Fibroblast of peridontal ligament (primary cell): ENCODE measurements at regions not wholly inside any gene's neighbourhood (a gene's known extent, or its start where the extent isn't known, plus 50 kb on each side); places are given as distances from the start of the nearest gene placed in this dataset.

ENCODE experiments used
- DNase-seq: peaks from one replicate; pipeline ENCODE4 v3.0.0-alpha.2; 2010; ENCODE audit errors: extremely low read depth

DNA sequence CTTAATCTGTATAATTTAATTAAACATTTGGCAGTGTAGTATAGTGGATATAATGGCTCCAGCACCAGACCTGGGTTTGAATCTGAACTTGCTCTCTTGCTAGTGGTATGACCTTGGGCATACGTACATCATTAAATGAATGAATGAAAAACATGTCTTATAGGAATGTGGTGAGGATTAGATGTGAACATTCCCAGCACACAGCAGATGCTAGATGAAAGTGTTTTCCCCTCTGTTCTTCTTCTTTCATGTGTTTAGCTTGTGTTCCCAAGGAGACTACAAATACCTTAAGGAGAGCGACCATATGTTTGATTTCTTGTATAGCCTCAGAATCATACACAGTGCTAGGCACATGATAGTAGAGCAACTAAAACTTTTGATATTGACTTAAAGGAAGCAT, 56.5 kb downstream of the CT47B1 start:
- no peak for DNase-seq

DNA sequence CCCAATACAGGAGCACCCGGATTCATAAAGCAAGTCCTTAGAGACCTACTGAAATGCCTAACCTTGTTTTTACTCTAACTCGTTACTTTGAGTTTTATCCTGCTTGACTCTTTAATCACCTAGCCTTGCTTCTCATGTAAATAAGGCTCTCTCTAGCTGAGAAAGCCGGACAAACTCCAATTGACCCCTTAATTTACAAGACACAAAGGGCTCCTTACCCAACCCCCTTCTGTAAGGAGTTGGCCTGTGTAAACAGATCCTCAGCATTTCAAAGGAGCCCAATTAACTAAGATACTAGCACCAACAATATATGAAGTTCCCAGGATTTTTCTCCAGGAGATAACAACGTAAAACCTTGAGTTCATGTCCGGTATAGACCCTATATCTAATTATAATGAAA, 61.7 kb downstream of the CT47B1 start:
- no peak for DNase-seq

DNA sequence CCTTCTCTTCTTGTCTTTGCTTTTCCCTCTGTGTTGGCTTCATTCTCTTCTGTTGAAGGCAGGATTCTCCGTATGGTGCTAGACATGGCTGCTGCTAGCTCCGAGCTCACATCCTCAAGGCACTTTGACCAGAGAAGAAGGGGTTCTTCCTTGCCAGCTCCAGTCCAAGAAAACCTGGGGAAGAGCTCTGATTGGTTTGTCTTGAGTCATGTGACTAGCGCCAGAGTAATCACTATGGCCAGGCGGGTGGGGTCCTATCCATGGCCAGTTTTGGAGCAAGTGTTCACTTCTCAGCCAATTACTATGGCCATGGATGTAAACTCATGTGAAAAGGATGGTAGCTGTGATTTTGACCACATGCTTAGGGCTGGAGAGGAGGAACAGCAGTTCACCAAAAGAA, 74.2 kb downstream of the CT47B1 start:
- DNase-seq = no peak

DNA sequence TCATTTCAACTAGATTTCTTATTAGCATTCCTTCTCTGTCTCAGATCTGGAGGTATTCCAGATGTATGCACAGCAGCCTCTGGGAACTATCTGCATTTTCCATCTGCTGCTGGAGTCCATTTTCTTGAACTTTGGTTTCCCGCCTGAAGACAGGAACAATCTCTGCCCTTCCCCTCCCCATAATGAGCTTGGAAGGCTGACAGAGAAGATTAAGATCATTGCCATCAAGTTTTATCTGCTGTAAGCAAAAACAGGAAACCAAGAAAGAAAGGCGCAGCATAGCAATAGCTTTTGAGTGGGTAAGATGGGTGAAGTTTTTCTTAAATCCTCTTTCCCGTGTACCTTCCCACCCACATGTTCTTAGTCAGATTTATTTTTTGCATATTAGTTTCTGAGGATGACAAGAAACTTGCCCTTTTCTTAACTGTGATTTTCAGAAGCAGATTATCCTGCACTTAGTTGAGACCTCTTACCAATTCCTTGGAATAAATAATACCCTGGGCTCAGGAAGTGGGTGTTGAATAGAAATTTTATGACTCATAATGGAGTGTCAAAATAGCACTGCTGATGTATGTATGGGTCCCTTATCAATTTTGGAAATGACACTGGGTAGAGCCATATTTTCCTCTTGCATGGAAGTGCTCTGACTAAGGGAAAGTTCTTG, 78.3 kb downstream of the CT47B1 start:
- no peak for DNase-seq

DNA sequence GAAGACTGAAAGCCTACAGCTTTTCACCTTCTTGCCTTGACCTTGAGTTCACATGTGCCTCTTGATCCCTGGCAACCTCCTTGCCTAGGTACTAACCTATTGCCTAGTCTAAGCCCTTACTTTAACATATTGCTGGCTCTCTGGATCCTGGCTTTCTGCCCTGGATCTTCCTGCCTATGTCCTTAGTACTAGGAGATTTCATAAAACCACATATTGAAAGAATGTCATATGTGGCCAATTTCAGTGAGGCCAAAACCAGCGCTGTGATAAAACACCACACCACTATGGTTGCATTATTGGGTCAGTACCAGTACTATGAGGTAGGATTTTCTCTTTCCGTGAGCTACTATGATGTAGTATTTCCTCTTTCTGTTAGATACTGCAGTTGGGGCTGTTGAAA, 80.4 kb downstream of the CT47B1 start:
- peak; percentile 48 for DNase-seq

DNA sequence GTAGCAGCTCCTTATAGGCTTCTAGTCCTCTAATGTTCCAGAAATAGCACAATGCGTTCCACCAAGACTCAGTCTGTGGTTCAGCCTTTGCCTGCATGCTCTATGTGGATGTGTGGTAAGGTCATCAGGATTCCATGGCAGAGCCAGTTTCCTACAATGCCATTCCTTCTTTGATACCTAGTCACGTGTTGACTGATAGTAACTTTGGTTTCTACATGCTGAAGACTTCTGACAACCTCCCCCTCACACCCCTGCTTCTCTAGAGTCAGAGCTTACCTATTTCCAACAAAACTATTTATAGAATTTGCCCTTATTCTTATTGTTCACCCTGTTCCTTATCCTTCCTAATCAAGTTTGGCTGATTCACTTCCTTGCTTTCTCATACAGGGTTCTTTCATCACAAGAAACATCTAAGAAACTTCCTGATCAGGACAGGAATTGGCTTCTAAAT, 81.1 kb downstream of the CT47B1 start:
- no peak for DNase-seq

DNA sequence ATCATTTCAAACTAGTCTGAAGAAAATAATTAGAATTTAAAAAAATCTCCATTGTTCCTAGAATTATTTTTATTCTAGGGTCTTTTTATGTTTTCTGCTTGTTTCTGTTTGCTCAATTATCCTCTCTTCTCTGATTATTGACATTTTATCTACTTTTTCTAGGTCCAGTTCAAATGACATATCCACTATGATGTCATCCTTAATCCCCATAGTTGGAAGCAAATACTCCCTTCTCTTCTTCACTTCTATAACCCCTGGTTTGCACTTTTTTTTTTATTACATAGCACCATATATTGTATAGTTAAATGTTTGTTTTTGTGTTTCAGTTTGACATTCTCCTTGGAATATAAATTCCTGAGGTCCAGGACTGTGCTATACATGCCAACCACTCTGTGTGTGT, 82.6 kb downstream of the CT47B1 start:
- no peak for DNase-seq

DNA sequence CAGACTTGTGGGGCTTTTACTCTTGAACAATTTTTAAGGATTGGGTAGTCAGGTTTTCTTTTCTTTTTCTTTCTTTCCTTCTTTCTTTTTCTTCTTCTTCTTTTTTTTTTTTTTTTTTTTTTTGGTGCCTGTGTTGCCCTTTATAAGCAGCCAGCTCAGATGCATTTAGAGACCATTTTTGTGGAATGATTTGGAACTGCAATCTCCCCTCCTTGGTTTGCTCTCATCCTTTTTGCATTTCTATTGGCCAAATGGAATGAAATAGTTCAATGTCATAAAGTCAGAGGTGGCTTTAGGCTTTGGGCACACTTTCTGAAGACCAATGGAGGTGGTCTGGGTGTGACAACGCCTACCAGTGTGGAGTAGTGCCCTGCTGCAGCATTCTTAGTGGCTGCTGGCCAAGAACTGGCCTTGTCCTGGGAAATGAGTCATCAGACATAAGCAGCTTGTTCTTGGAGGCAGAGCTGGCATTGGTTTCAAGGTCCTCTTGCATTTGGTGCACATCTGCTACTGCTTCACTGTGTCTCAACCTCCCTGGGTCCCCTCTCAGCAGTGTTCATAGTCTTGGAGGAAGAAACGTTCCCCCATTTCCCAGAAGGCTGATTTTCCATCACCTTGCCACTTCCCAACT, 84.5 kb downstream of the CT47B1 start:
- DNase-seq = peak; percentile 74

DNA sequence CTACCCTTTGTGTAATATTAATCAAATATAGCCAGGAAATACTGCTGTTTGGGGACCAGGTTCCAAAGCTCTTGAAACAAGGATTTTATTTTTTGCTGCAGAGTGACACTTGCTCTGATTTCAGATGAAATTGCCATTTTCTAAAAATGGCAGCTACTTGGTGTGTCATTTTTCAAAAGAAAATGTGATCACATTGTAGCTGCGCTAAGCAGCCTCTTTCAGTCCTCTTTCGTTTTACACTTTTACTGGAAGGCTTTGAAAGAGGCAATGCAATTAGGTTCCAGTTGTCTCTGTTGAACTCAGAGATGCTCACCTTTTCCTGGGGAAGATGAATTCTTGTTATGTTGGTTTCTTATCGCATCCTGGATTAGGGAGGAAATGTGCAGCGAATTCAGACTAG, 85.1 kb downstream of the CT47B1 start:
- DNase-seq = no peak

DNA sequence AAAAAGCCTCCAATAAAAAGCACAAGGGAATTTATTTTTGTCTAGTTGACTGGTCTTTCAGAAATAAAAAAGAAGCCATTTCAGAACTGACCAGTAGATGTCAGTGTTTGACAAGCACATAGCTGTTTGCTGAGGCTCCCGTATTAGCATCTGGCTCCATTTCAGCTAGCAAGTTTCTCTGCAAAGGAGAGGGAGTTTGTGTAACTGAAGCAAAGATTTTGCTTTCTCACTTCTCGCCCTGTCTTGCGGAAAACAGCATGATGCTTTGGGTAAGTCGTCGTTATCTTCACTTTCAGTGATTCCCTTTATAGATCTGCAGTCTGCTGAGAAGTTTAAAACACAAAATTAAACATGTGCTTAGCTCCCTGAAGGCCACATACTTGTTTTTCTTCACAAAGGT, 85.5 kb downstream of the CT47B1 start:
- peak; percentile 86 for DNase-seq

DNA sequence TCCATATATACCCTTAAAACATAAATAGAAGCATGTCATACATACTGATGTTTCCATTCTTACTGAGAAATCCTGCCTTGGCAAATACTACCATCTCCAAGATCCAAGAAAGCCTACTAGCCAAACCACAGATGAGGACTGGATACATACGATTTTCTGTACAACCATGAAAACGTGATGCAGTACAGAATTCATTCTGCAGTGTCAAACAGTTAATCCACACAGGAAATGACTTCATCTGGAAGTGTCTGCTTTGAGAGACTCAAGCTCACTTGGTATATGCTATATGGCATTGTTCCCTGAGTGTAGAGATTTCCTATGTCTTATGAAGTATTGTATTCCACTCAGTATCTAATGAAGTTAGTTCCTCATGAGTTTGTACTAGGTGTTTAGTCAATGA, 94.3 kb downstream of the CT47B1 start:
- DNase-seq = peak; percentile 51

DNA sequence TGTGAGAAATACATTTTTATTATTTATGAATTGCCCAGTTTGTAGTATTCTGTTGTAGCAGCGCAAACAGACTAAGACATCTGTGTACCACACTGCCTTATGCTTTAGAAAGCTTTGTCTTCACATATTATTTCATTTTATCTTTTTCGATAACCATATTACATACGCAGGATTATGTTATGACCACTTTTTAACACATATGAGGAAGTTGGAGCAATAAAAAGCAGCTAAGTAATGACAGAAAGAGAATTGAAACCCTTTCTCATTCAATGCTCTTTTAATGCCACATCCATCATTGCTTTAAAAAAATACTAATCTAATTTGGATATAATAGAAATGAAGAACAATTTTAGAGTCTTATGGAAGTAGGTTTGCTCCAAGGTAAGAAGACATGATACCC, 99.7 kb downstream of the CT47B1 start:
- DNase-seq = no peak

DNA sequence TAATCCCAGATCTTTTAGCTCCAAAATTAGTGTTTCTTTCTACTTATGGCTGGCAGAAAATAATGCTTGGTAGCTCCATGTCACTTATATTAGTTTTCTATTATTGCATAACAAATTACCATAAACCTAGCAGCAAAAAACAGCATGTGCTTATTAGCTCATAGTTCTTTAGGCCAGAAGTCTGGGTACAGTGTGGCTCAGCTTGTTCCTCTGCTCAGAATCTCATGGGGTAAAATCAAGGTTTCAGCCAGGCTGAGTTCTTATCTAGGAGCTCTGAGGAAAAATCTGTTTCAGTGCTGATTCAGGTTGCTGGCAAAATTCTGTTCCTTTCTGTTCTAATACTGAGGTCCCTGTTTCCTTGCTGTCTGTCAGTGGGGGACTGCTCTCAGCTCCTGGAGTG, 101.1 kb downstream of the CT47B1 start:
- no peak for DNase-seq

DNA sequence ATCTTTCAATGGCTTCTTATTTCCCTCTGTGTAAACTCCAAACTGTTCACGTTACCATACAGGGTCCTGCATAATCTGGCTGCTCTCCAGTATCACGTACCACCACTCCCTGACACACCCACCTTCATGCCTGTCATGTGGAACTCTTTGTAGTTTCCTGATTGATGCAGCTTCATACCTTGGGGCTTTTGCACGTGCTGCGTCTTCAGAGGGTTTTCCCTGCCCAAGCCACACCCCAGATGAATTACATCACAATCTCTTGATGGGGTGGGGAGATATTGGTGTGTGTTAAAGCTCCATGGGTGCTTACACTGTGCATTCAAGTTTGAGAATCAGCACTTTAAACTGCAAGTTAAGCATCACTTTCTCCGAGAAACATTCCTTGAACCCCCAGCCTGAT, 101.9 kb downstream of the CT47B1 start:
- DNase-seq = no peak

DNA sequence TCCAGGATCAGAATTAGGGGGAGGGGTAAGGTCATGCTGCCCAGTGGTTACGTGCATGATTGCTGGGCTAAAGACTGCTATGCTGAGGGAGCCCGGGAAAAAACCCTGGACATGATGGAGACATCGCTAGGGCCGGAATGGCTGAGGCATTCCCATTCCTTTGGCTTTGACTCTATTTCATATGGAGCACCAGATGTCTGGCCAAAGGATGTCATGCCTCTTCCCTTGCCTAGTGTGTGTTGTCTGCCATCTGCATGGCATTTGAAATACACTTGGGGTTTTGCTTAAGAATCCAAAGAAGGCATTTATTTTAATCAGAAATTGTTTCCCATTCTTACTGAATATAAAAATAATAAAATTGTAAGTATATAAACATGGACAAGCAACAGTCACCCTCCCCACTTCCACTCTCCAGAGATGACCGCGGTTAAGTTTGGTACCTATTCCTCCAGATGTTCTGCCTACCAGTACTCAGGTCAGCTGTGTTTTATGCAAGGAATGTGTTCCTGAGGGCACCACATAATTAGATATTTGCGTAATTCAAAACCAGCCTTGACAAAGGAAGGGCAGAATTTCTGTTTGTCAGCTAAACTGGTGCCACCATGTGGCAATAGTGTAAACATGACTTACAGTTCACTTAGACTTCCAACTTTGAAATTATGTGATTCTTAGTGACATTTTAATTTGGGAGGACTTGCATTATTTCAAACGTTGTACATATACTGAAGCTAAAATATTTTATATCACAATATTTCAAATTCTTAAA, 105.9 kb downstream of the CT47B1 start:
- peak; percentile 68 for DNase-seq

DNA sequence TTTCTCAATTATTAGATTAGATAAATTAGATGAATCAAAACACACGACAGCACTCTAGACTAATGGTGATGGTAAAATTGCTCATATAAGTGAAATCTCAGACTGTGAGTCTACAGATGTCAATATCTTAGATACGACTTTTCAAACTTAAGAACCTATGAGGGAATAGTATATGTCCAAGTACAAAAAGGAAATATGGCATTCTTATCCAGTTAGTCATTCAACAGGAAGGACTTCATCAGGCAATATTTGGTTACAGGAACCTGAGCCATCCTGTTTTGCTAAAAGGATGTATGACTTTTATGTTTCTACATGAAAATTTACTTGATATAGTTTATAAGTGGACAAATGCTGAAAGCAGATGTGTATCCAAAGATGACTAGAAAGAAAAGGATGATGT, 107.0 kb downstream of the CT47B1 start:
- peak; percentile 30 for DNase-seq

DNA sequence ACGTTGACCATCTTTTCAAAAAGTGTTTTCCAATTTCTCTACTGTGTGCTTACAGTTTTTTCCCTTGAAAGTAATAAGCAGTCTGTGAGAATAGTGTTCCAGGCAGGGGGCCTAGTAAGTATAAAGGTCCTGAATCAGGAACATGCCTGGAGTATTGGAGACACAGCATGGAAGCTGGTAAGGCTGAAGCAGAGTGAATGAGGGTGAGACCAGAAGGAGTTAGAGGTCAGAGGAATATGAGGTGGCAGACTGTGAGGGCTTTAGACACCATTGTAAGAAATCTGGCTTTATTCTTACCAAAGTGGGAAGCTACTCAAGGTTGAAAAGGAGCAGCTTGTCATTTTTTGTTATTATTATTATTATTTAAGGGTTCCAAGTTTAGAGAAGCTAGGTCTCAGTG, 107.4 kb downstream of the CT47B1 start:
- DNase-seq = no peak

DNA sequence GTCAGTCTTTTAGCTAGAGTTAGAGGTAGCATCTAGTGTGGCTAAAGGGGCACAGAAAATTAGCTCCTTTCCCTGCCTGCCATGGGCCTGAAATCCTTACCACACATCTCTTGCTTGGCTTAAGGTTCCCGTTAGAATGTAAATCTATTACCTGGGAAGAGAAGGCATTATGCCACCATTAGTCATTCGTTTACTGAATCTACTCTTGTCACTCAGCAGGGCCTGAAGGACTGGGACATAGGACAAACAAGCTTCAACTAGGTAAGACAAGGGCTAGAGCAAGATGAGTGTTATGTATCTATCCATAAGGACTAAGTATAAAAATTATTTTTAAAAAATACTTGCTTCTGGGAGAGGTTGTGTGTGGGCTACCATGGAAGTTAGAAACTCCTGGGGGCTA, 112.4 kb downstream of the CT47B1 start:
- DNase-seq = no peak

DNA sequence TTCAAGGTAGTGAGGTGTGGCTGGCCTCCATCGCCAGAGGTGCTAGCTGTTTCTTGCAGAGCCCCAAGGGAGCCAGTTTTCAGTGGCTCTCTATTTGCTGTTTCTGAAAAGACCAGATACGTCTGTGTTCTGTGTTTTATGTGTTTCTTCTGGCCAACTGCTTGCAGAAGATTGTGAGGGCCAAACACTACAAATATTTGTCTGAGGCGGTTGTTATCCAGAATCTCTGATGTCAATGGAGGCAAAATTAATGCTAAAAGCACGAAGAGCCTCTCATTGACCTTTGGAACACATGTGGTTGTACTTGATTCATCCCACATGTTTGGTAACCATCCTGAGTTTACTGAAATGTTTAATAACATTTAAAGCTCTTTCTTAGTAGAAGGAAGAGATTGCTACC, 113.9 kb downstream of the CT47B1 start:
- DNase-seq = peak; percentile 77

DNA sequence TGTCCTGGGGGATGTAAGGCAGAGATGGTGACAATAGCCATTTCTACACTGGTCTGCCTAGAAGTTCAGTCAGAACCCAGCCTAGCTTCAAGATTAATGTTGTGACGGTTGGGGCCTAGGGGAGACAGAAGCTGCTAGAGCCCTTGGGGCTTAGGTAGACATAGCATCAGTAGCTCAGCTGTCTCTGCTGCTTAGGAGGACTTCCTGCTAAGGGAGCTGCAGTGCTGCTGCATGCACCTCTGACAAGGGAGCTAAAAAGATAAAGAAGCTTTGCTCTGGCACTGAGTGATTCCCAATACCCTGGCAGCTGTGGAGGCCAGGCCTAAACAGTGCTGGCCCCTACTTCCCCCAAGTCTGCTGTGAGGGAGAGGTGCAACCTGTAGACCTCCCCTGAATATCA, 116.0 kb downstream of the CT47B1 start:
- DNase-seq = no peak

DNA sequence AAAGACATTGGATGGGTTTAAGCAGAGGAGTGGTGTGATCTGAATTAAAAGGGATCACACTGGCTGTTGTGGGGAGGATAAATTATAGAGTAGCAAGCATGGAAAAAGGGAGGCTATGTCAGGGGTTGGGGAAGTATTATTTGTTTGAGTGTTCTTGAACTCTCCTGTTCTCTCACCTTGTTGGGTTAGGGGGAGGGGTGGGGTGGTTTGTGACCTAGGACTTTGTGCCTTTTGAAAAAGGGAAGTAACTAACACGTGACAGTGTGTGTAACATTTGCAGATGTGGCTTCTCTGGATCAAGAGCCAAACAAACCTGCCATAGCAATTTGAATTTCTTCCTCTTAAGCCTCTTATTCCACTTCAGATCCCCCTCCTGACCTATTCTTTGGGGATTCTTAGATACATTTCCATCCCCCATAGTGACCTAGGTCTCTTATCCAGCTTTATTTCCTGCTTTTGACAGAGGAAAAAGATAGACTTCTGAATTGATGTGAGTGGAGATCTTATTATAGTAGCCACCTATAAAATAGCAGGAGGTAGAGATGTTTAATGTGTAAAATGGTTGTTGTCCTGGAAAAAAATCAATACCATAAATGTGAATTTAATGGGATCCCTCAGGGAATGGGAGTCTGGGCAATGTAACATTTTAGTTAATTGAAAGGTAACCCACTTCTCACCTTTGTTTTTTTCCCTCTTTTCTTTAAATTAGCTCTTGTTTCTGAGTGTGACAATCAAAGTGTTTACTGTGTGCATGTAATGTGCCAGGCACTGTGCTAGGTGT, 120.4 kb downstream of the CT47B1 start:
- no peak for DNase-seq
